ENCODE measurements at regions not wholly inside any gene's neighbourhood (a gene's known extent, or its start where the extent isn't known, plus 50 kb on each side); places are given as distances from the start of the nearest gene placed in this dataset.

DNA sequence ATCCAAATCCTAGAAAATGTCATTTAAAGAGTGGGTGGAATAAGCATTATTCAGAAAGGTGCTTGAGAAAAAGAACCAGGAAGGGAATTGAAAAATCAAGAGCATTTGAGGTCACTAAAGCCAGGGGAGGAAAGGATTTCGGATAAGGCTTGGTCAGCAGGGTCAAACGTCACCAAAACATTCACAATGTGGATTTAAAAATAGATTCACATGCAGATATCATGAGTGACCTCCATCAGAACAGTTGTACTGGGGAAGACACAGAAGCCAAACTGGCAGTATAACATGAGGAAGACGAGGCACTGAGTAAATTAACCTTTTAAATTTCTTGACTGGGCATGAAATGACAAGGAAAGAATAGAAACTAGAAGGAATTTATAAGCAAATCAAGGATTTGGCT lies 175.1 kb upstream of the CCDC196 start:
- Histone ChIP-seq H3K4me1 (no peaks in the 10 kb centered on the region), H3K4me3 (no peak overlapping the region), H3K27ac (no peak overlapping the region), H3K36me3 (no peaks in the 10 kb centered on the region), H3K27me3 (no peaks in the 10 kb centered on the region), H3K9me3 (no peaks in the 10 kb centered on the region)
- no peak for TF ChIP-seq POLR2AphosphoS5 (IDR thresholded peaks at IDR 0.05)
- TF ChIP-seq EP300 (IDR thresholded peaks at IDR 0.05), result no peak
- TF ChIP-seq POLR2A (IDR thresholded peaks at IDR 0.05), result no peak
- TF ChIP-seq, protein P1, sequence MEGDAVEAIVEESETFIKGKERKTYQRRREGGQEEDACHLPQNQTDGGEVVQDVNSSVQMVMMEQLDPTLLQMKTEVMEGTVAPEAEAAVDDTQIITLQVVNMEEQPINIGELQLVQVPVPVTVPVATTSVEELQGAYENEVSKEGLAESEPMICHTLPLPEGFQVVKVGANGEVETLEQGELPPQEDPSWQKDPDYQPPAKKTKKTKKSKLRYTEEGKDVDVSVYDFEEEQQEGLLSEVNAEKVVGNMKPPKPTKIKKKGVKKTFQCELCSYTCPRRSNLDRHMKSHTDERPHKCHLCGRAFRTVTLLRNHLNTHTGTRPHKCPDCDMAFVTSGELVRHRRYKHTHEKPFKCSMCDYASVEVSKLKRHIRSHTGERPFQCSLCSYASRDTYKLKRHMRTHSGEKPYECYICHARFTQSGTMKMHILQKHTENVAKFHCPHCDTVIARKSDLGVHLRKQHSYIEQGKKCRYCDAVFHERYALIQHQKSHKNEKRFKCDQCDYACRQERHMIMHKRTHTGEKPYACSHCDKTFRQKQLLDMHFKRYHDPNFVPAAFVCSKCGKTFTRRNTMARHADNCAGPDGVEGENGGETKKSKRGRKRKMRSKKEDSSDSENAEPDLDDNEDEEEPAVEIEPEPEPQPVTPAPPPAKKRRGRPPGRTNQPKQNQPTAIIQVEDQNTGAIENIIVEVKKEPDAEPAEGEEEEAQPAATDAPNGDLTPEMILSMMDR (IDR thresholded peaks at IDR 0.05), result no peak
- WGBS, 2 donors (ENCODE audit: low coverage in 1 of 2), result 63 to 76% methylated on average over 2 to 3 of the region's 3 CpGs
- ATAC-seq, result no peak

DNA sequence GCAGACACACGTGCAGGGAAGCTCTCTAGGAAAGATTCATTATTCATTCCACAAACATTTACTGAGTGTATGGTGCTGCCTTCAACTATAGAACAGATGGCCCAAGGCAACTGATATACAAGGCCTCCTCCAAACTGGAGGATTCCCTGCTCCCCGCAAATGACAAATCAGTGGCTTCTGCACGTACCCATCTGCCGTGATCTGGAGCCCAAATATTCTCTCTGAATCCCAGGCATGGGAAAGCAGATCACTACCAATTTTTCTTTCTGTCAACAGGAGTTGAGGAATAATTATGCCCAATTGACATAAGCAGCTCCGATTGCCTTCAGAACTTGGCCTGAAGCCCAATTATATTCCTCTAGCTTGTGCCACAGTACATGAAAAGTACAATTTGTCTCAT lies 174.2 kb upstream of the CCDC196 start:
- no peak for ATAC-seq
- TF ChIP-seq POLR2A (IDR thresholded peaks at IDR 0.05) (no peak), POLR2AphosphoS5 (IDR thresholded peaks at IDR 0.05) (no peak), EP300 (IDR thresholded peaks at IDR 0.05) (no peak)
- TF ChIP-seq, protein P1 (IDR thresholded peaks at IDR 0.05), result no peak
- no peak overlapping the region for H3K27ac ChIP-seq
- no peaks in the 10 kb centered on the region for H3K4me1 ChIP-seq
- no peaks in the 10 kb centered on the region for H3K36me3 ChIP-seq
- no peaks in the 10 kb centered on the region for H3K27me3 ChIP-seq
- no peak overlapping the region for H3K4me3 ChIP-seq
- WGBS, 2 donors (ENCODE audit: low coverage in 1 of 2), result 55 to 56% methylated on average over 3 to 5 of the region's 5 CpGs
- H3K9me3 ChIP-seq, result peaks cover 0 to 7% (median 0%) of the 10 kb centered on the region in 3 donors

DNA sequence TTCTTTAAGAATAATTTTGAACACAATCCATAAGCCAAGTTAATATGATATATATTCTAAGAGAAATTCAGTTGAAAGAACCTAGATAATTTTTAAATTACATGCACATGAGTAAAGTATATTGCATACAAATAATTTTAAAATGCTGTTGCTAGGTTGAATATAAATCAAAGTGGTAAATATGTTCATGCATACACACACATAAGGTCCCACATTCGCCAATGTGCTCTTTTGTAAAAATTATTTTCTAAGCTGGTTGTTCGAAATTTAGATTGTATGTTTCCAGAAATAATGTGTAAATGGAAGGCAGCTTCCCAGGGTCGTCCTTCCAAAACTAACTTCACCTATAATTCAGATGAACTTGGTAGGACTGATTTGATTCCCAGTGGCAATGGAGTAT lies 173.7 kb upstream of the CCDC196 start:
- no peak for TF ChIP-seq EP300 (IDR thresholded peaks at IDR 0.05)
- no peak for TF ChIP-seq POLR2AphosphoS5 (IDR thresholded peaks at IDR 0.05)
- TF ChIP-seq, protein P1 (IDR thresholded peaks at IDR 0.05), result no peak
- no peak for TF ChIP-seq POLR2A (IDR thresholded peaks at IDR 0.05)
- no peaks in the 10 kb centered on the region for H3K27me3 ChIP-seq
- H3K27ac ChIP-seq, result no peak overlapping the region
- H3K9me3 ChIP-seq, result peaks cover 0 to 11% (median 0%) of the 10 kb centered on the region in 3 donors
- no peaks in the 10 kb centered on the region for H3K36me3 ChIP-seq
- no peaks in the 10 kb centered on the region for H3K4me1 ChIP-seq
- 67 to 79% methylated on average over 2 to 3 of the region's 3 CpGs for WGBS, 2 donors (ENCODE audit: low coverage in 1 of 2)
- H3K4me3 ChIP-seq, result no peak overlapping the region
- ATAC-seq, result no peak

DNA sequence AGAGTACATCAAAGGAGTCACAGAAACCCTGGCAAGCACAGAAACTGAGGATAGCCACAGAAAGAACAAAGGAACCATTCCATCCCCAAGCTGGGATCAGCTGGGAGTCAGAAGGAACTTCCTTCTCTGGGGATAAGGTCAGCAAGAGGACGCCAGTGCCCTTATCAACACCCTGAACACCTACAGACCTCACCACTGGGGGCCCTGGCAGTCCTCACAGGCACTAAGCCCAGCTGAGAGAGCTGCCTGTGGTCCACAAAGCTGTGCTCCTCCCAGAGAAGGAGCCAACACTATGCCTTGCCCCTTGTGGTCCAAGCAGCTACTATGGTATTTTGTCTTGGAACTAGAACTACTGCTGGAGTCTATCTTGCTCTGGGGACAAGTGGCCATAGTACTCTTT lies 171.1 kb upstream of the CCDC196 start:
- ATAC-seq, result no peak
- H3K4me3 ChIP-seq, result no peak overlapping the region

DNA sequence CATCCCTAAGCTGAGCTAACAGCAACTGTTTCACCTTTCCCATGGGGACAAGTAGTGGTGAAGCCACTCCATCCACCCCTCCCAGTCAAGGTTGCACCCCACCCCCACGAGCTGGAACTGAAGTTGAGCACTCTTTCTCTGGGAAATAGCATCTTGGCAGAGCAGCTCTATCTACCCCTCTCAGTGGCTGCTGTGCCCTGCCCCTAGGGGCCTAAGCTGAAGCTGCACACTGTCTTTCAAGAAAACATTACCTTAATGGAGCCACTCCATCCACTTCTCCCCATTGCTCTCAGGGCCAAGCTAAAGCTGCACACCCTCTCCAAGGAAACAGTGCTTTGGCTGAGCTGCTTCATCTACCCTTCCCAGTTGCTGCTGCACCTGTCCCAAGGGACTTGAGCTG lies 170.6 kb upstream of the CCDC196 start:
- H3K36me3 ChIP-seq, result no peaks in the 10 kb centered on the region
- no peaks in the 10 kb centered on the region for H3K4me1 ChIP-seq
- no peaks in the 10 kb centered on the region for H3K27me3 ChIP-seq
- H3K27ac ChIP-seq, result no peak overlapping the region
- WGBS, 2 donors (ENCODE audit: low coverage in 1 of 2), result 33% methylated on average over 1 of the region's 1 CpG; no CpG with 5 or more reads in 1 of the 2 donors
- TF ChIP-seq POLR2AphosphoS5 (IDR thresholded peaks at IDR 0.05) (no peak), POLR2A (IDR thresholded peaks at IDR 0.05) (no peak), EP300 (IDR thresholded peaks at IDR 0.05) (no peak)
- TF ChIP-seq, protein P1 (IDR thresholded peaks at IDR 0.05), result no peak
- H3K4me3 ChIP-seq, result no peak overlapping the region
- ATAC-seq, result no peak
- peaks cover 0 to 24% (median 0%) of the 10 kb centered on the region in 3 donors for H3K9me3 ChIP-seq

More for the DNA sequence above, 171.1 kb upstream of the CCDC196 start:
- no peaks in the 10 kb centered on the region for H3K36me3 ChIP-seq
- no peaks in the 10 kb centered on the region for H3K27me3 ChIP-seq
- H3K4me1 ChIP-seq, result no peaks in the 10 kb centered on the region
- H3K9me3 ChIP-seq, result peaks cover 0 to 24% (median 0%) of the 10 kb centered on the region in 3 donors
- TF ChIP-seq, protein P1 (IDR thresholded peaks at IDR 0.05), result no peak
- TF ChIP-seq POLR2A (IDR thresholded peaks at IDR 0.05) (no peak), EP300 (IDR thresholded peaks at IDR 0.05) (no peak), POLR2AphosphoS5 (IDR thresholded peaks at IDR 0.05) (no peak)
- 33% methylated on average over 1 of the region's 1 CpG; no CpG with 5 or more reads in 1 of the 2 donors for WGBS, 2 donors (ENCODE audit: low coverage in 1 of 2)
- no peak overlapping the region for H3K27ac ChIP-seq
